PFSK-1 (cell line): ENCODE measurements at regions not wholly inside any gene's neighbourhood (a gene's known extent, or its start where the extent isn't known, plus 50 kb on each side); places are given as distances from the start of the nearest gene placed in this dataset.

Experiments
- FOXP2 ChIP-seq: optimal IDR thresholded peaks from 2 replicates; pipeline ENCODE3; 2011; ENCODE audit warnings: borderline replicate concordance, control low read depth, inconsistent platforms; ENCODE audit not compliant: insufficient read depth; ENCODE audit errors: extremely low read length, extremely low read depth
- POLR2AphosphoS5 ChIP-seq: IDR thresholded peaks from 2 replicates; pipeline ENCODE4 v1.6.1; 2012; ENCODE audit warnings: low read depth, mild to moderate bottlenecking, control low read depth, low read length, moderate library complexity
- SIN3A ChIP-seq: IDR thresholded peaks from 2 replicates; pipeline ENCODE4 v1.6.1; 2012; ENCODE audit warnings: mild to moderate bottlenecking, low read length, moderate library complexity, borderline replicate concordance; ENCODE audit not compliant: insufficient read depth
- TAF1 ChIP-seq: IDR thresholded peaks from 2 replicates; pipeline ENCODE4 v1.6.1; 2012; ENCODE audit warnings: low read length, control low read depth, borderline replicate concordance; ENCODE audit not compliant: insufficient read depth
- TF ChIP-seq, protein P1 (sequence below), 2 experiments: IDR thresholded peaks; 2 replicates each; pipeline versions ENCODE4 v1.6.1 to v1.8.0; 2011 to 2012; ENCODE audit warnings: low read depth in 2 of 2, low read length in 2 of 2, control low read depth in 1 of 2, inconsistent platforms in 1 of 2, mild to moderate bottlenecking in 1 of 2, moderate library complexity in 1 of 2; ENCODE audit not compliant: insufficient read depth in 1 of 2

DNA sequence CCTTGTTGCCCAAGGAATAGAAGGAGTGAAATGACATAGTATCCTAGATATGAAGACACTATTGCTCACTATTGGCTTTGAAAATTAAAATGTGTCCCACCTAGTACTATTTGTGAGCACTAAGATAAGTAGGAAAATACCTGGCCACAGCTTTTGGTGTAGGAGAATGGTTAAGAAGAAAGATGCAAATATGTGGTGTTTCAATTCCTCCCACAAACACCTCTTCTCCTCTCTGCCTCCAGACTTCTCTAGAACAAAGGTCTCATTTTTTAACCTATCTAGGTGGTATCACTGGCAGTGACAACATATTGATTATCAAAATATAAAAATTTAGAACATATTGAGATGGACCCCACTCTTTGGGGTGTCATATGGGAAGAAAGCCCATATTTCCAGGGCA is 929.9 kb upstream of the FANCL start:
- no peak for TF ChIP-seq SIN3A
- TF ChIP-seq POLR2AphosphoS5 = no peak
- TF ChIP-seq, protein P1, sequence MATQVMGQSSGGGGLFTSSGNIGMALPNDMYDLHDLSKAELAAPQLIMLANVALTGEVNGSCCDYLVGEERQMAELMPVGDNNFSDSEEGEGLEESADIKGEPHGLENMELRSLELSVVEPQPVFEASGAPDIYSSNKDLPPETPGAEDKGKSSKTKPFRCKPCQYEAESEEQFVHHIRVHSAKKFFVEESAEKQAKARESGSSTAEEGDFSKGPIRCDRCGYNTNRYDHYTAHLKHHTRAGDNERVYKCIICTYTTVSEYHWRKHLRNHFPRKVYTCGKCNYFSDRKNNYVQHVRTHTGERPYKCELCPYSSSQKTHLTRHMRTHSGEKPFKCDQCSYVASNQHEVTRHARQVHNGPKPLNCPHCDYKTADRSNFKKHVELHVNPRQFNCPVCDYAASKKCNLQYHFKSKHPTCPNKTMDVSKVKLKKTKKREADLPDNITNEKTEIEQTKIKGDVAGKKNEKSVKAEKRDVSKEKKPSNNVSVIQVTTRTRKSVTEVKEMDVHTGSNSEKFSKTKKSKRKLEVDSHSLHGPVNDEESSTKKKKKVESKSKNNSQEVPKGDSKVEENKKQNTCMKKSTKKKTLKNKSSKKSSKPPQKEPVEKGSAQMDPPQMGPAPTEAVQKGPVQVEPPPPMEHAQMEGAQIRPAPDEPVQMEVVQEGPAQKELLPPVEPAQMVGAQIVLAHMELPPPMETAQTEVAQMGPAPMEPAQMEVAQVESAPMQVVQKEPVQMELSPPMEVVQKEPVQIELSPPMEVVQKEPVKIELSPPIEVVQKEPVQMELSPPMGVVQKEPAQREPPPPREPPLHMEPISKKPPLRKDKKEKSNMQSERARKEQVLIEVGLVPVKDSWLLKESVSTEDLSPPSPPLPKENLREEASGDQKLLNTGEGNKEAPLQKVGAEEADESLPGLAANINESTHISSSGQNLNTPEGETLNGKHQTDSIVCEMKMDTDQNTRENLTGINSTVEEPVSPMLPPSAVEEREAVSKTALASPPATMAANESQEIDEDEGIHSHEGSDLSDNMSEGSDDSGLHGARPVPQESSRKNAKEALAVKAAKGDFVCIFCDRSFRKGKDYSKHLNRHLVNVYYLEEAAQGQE (IDR thresholded peaks at IDR 0.05; ENCODE audit: insufficient read depth in 1 of 2, low read depth in 2 of 2, low read length in 2 of 2) = no peak
- TF ChIP-seq FOXP2 = no peak

DNA sequence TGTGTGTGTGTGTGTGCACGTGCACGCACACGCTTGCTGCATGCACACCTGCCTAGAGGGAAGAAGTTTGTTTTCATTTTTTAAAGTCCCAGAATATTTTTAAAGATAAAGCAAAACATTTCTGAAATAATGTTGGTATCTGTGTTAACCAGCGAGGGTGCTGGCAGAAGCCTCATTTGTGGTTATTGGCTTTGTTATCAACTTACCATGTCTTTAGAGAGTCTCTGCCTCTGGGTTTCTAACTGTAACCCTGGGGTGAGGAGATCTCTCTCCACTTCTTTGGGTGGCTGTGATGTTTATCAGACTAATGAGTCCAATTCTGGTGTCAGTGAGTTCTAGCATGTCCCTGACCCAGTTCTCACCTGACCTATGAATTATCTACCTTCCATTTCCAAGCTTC is 927.6 kb upstream of the FANCL start:
- TF ChIP-seq SIN3A (no peak), FOXP2 (no peak), POLR2AphosphoS5 (no peak), TAF1 (no peak)
- TF ChIP-seq, protein P1 (IDR thresholded peaks at IDR 0.05; ENCODE audit: insufficient read depth in 1 of 2, low read depth in 2 of 2, low read length in 2 of 2) = no peak

DNA sequence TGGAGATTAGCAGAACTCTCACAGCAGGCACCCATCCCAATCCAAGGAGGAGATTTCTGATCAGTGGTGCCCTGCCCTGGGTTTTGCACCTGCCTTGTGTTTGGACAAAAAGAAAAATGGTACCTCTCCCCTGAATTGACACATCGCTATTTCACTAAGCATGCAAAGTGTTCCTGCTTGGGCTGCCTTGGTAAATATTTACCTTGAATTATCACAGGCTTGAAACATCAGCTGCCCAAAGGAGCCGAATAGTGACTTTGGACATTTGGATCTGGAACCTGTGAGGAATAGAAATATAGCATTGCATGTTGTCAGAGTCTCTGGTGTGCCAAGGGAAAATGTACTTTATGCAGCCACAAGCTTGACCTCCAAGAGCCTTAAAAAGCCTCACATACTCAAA is 926.4 kb upstream of the FANCL start:
- no peak for TF ChIP-seq FOXP2
- TF ChIP-seq TAF1 = no peak

- TF ChIP-seq POLR2AphosphoS5 (no peak), FOXP2 (no peak), TAF1 (no peak), SIN3A (no peak)
- TF ChIP-seq, protein P1 (IDR thresholded peaks at IDR 0.05; ENCODE audit: insufficient read depth in 1 of 2, low read depth in 2 of 2, low read length in 2 of 2) = no peak
These were observed 910.7 kb upstream of the FANCL start for GRCh38 chr2:59151805-59152204.

- TF ChIP-seq TAF1 (no peak), SIN3A (no peak), FOXP2 (no peak), POLR2AphosphoS5 (no peak)
- TF ChIP-seq, protein P1 (IDR thresholded peaks at IDR 0.05; ENCODE audit: insufficient read depth in 1 of 2, low read depth in 2 of 2, low read length in 2 of 2) = no peak
These were observed 909.2 kb upstream of the FANCL start for GRCh38 chr2:59150217-59150849.
